ENCODE measurements at regions not wholly inside any gene's neighbourhood (a gene's known extent, or its start where the extent isn't known, plus 50 kb on each side); places are given as distances from the start of the nearest gene placed in this dataset.
A peak's percentile ranks its signal among the peaks of the same experiment; 100 is the strongest.

DNA sequence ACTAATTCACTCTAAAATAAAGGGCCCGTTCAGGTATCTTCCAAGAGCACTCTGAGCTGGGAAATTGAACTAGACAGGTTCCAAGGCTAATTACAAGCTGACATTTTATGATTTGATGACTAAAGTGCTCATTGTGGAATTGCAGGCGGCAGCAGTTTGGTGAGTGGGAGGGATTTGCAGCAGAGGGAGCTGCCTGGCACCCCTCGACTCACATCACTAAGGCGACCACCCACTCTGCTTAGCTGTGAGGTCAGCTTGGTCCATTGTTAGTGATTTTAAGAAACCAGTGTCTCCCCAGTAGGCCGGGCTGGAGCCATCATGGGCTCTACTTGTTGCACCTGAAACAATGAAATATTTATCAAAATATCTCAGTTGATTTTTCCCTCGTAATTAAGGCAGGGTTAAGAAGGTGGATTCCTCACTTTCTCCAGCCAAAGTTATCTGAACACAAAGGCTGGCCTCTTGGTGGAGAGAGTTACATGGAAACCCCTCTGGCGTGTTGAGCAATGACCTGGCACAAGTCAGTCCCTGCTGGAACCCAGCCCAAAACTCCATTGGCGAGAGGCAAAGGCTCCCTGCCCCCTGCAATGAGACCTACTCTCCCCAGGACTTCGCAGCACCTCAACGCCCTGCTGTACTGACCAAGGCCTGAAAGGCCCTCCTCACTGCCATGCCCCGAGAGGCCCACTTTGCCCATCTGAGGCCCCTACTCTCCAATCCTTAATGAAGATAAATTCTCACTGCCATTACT is 65.0 kb upstream of the ATP2B2 start:
- no peaks in the 10 kb centered on the region for H3K36me3 Mint-ChIP-seq (ENCODE audit: insufficient read depth)
- ATAC-seq (replicated peaks) (no peak), DNase-seq (no peak)
- no peak overlapping the region for H3K27ac Mint-ChIP-seq
- no peaks in the 10 kb centered on the region for H3K4me1 Mint-ChIP-seq (ENCODE audit: low read depth in 2 of 2)
- no peak overlapping the region for H3K4me3 Mint-ChIP-seq
- H3K27me3 Mint-ChIP-seq: peaks cover 42 to 70% of the 10 kb centered on the region in 2 donors
- H3K9me3 Mint-ChIP-seq: no peaks in the 10 kb centered on the region

DNA sequence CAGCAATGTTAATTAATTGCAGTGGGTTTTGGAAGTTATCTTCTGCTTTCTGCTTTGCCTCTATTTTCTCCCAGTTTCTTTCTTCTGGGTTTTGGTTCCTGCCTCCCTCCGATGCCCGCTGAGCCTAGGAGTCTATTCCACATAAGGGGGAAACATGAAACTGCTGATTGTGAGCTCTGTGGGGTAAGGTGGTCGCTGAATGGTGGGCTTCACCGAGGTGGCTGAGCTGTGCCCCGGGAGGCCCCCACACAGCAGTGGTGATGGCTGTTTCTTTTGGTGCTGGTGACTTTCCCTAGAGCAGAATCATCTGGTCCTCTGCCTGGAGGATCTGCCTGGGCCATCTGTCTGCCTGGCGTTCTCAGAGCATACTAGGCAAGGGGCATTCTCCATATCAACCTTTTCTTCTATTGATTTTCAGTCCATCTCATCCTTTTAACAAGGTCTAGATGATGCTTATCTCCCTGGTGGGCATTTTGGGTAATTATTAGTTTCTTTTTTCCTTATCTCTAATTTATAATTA is 68.8 kb upstream of the ATP2B2 start:
- no peak overlapping the region for H3K4me3 Mint-ChIP-seq
- DNase-seq (no peak), ATAC-seq (replicated peaks) (no peak)
- H3K9me3 Mint-ChIP-seq: no peaks in the 10 kb centered on the region
- peaks cover 30 to 47% of the 10 kb centered on the region in 2 donors for H3K27me3 Mint-ChIP-seq
- H3K4me1 Mint-ChIP-seq (ENCODE audit: low read depth in 2 of 2): no peaks in the 10 kb centered on the region
- H3K27ac Mint-ChIP-seq: no peak overlapping the region
- H3K36me3 Mint-ChIP-seq (ENCODE audit: insufficient read depth): no peaks in the 10 kb centered on the region

DNA sequence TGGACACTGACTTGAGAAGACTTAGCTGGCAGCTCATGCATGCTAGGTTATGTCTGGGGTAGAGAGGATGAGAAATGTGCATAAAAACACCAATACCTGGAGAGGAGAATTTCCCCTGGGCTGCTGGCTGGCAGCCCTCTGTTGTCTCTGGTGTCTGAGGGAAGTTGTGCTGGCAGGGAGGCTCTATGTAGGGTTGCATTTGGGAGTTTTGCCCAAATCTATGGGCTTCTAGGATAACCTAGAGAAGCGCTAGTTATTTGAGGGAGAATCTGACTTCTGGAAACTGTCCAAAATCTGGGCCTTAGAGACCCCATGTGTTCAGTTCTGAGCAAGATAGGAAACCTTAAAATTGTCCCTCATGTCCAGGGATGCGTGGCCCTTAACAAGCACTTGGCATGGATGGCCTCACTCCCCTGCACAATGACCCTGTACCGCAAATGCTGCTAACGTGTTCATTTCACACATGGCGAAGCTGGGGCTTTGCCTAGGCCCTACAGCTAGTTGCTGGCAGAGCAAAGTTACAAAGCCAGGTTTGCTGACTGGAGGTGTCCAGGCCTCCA is 70.3 kb upstream of the ATP2B2 start:
- H3K36me3 Mint-ChIP-seq (ENCODE audit: insufficient read depth): no peaks in the 10 kb centered on the region
- no peak overlapping the region for H3K27ac Mint-ChIP-seq
- DNase-seq (no peak), ATAC-seq (replicated peaks) (no peak)
- no peaks in the 10 kb centered on the region for H3K4me1 Mint-ChIP-seq (ENCODE audit: low read depth in 2 of 2)
- no peaks in the 10 kb centered on the region for H3K9me3 Mint-ChIP-seq
- no peak overlapping the region for H3K4me3 Mint-ChIP-seq
- H3K27me3 Mint-ChIP-seq: peaks cover 26 to 32% of the 10 kb centered on the region in 2 donors

DNA sequence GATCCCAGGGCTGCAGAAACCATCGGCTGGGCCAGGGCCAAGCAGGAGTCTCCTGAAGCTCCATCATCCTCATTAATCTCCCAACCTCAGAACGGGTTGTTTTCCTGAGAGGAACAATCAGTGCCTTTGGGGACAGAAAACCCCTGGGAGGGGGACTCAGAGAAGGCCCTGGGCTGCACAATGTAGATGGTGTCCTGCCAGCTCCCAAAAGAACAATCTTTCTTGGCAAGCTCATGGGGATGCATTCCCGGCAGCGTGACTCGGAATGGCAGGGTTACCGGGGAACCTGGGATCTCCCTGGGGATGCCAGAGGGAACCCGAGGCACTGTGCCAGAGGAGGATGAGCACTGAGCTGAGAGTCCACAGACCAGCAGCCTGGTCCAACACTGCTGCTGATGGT is 72.1 kb upstream of the ATP2B2 start:
- peaks cover 24 to 27% of the 10 kb centered on the region in 2 donors for H3K27me3 Mint-ChIP-seq
- H3K4me1 Mint-ChIP-seq (ENCODE audit: low read depth in 2 of 2): no peaks in the 10 kb centered on the region
- H3K9me3 Mint-ChIP-seq: no peaks in the 10 kb centered on the region
- no peaks in the 10 kb centered on the region for H3K36me3 Mint-ChIP-seq (ENCODE audit: insufficient read depth)
- ATAC-seq (replicated peaks) (no peak), DNase-seq (no peak)
- no peak overlapping the region for H3K27ac Mint-ChIP-seq
- H3K4me3 Mint-ChIP-seq: no peak overlapping the region

DNA sequence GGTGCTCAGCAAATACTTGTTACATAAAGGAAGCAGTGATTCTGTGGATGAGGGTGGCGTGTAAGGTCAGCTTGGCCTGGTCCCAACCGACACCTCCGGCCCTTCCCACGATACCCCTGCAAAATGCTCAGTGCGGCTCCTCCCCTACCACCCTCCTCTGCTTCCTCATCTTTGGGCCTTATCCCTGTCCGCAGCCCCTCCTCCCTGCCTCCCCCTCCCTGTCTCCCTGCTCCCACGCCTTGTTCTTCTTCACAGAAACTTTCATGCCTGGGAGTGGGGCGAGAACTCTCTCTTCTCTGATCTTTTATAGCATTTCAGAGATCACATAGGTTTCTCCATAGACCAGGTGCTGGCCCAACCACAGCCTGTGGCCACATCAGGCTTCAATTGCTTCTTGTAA is 75.0 kb upstream of the ATP2B2 start:
- Mint-ChIP-seq H3K4me3 (no peak overlapping the region), H3K27me3 (peaks cover 30% of the 10 kb centered on the region in 2 donors), H3K36me3 (ENCODE audit: insufficient read depth) (no peaks in the 10 kb centered on the region), H3K4me1 (ENCODE audit: low read depth in 2 of 2) (no peaks in the 10 kb centered on the region), H3K27ac (no peak overlapping the region), H3K9me3 (no peaks in the 10 kb centered on the region)
- ATAC-seq (replicated peaks) (no peak), DNase-seq (no peak)

DNA sequence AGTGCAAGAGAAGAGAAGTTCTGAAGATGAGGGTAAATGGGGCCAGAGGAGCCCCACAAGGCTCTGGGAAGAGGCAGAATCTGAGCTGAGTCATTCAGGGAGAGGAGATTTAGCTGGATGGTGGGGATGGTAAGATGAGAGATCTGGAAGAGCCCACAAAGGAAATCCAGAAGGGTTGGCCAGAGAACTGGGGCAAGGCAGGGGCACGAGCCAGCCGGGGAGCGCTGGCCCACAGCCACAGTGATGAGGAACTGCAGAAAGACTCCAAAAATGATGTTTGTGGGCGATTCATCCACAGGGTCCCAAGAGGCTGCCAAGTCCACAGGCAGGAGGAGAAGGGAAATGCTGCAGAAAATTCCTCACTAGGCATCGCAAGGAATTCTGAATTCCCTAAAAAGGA is 75.9 kb upstream of the ATP2B2 start:
- no peaks in the 10 kb centered on the region for H3K4me1 Mint-ChIP-seq (ENCODE audit: low read depth in 2 of 2)
- no peaks in the 10 kb centered on the region for H3K9me3 Mint-ChIP-seq
- H3K36me3 Mint-ChIP-seq (ENCODE audit: insufficient read depth): no peaks in the 10 kb centered on the region
- no peak for ATAC-seq (replicated peaks)
- DNase-seq: no peak
- H3K27me3 Mint-ChIP-seq: peaks cover 37 to 38% of the 10 kb centered on the region in 2 donors
- H3K4me3 Mint-ChIP-seq: no peak overlapping the region
- H3K27ac Mint-ChIP-seq: no peak overlapping the region

DNA sequence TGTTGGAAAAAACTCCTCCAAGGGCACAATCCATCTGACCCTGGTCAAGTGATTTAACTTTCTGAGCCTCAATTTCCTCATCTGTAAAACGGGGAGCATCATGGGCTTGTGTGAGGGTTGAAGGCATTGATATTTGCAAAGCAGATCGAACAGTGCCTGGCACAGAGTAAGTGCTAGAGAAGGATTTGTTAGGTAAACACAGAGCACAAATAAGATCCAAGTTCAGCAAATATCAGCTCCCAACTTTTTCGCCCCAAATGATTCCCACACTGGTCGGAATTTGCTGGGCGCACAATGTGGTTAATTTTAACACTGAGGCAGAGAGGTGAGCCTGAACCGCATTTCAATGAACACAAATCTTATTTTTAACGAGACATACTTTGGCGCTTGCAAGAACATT is 76.3 kb upstream of the ATP2B2 start:
- Mint-ChIP-seq H3K9me3 (no peaks in the 10 kb centered on the region), H3K27me3 (peaks cover 37 to 39% of the 10 kb centered on the region in 2 donors), H3K4me1 (ENCODE audit: low read depth in 2 of 2) (no peaks in the 10 kb centered on the region), H3K27ac (no peak overlapping the region), H3K36me3 (ENCODE audit: insufficient read depth) (no peaks in the 10 kb centered on the region), H3K4me3 (no peak overlapping the region)
- DNase-seq (no peak), ATAC-seq (replicated peaks) (no peak)

DNA sequence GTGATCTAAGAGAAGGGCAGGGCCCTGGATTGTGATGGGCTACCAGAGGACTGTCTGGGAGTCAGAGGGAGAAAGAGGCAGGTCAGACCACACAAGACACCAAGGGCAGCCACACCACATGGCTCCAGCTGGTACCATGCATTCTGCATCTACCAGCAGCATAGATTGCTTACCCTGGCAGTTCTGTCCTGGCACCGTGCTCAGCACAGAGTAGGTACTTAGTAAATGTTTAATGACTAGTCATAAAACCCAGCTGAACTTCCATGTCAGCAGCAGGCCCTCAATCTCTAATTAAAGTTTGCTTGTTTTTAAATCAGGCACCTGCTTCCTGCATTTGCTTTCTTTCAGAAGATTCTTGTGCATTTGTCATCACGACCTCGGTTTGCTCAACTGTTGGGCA is 77.3 kb upstream of the ATP2B2 start:
- no peaks in the 10 kb centered on the region for H3K4me1 Mint-ChIP-seq (ENCODE audit: low read depth in 2 of 2)
- H3K27me3 Mint-ChIP-seq: peaks cover 37 to 39% of the 10 kb centered on the region in 2 donors
- no peak overlapping the region for H3K4me3 Mint-ChIP-seq
- ATAC-seq (replicated peaks): no peak
- no peak for DNase-seq
- H3K27ac Mint-ChIP-seq: no peak overlapping the region
- no peaks in the 10 kb centered on the region for H3K36me3 Mint-ChIP-seq (ENCODE audit: insufficient read depth)
- H3K9me3 Mint-ChIP-seq: no peaks in the 10 kb centered on the region

DNA sequence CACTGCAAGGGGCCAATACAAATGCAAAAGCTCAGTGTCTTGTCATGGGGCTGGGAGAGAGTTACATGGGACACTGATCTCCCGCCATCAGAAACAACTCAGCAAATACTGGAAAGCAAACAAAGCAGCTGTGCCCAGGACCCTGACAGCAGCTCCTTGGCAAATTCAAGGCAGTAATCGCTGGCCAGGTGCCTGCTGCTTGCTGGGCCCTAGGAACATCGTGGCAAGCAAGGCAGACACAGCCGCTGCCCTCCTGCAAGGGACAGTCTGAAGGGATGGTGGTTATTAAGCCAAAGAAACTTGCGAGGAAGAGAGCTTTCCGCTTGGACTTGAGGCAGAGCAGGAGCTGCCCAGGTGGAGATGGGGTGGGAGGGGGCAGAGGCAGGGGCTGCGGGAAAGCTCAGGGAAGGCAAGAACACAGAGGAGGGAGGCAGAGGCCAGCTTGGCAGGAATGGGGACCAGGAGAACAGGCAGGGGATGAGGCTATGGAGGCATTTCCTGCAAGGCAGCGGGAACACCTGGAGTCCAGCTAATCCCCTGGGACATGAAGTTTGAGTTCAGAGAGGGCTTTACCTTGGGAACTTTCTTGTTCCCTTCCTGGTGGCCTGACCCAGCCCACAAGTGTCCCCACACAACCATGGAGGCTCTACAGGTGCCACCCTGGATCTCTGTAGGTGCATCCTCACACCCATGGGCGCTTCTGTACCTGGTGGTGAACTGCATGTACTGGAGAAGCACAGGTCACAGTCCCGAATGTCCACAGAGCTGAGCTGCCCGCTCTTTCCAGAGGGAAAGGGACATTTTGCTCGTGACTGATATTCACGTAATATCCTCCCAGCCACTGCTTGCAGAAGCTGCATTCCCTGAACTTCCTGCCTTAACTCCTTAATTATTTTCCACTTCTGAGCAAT is 78.7 kb upstream of the ATP2B2 start:
- ATAC-seq (replicated peaks) (no peak), DNase-seq (no peak)
- Mint-ChIP-seq H3K4me1 (ENCODE audit: low read depth in 2 of 2) (no peaks in the 10 kb centered on the region), H3K27me3 (peaks cover 42 to 51% of the 10 kb centered on the region in 2 donors), H3K4me3 (no peak overlapping the region), H3K36me3 (ENCODE audit: insufficient read depth) (no peaks in the 10 kb centered on the region), H3K27ac (no peak overlapping the region), H3K9me3 (no peaks in the 10 kb centered on the region)

DNA sequence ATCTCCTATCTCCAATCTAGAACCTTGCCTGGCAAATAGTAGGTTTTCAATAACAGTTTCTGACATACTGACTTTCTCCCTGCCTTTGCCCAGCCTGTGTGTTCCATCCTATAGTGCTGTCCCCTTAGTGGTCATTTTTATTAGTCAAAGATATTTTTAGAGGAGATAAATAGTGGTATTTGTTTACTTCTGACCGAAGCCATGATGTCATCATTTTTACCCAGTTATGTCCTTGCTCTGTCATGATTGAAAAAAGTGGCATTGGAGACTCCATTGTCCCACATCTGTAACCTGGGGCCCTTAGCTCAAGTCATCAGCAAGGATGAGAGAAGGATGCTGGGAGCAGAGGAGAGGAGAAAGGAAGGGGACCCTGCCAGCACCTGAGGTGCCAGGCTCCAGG is 80.6 kb upstream of the ATP2B2 start:
- Mint-ChIP-seq H3K36me3 (ENCODE audit: insufficient read depth) (no peaks in the 10 kb centered on the region), H3K27me3 (peaks cover 41 to 67% of the 10 kb centered on the region in 2 donors), H3K9me3 (no peaks in the 10 kb centered on the region), H3K4me3 (no peak overlapping the region), H3K4me1 (ENCODE audit: low read depth in 2 of 2) (no peaks in the 10 kb centered on the region), H3K27ac (no peak overlapping the region)
- ATAC-seq (replicated peaks): no peak
- DNase-seq: no peak

DNA sequence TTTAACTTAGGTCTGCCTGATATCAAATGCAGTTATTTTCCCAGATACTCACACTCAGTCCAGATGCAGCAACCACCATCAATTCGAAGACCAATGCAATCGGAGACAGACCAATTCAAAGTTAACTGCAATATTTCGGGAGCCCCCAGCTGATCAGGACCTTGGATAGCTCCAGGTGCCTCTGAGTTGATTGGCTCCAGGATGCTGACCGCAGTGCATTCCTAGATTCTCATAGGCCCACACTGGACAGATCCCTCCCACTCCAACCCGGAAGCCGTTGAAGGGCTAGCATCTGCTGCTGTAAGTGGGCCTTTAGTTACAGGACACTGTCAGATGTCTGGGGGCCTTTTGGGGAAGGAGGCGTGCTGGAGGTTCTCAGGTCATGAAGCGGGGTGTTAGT is 89.5 kb upstream of the ATP2B2 start:
- H3K4me1 Mint-ChIP-seq (ENCODE audit: low read depth in 2 of 2): no peaks in the 10 kb centered on the region
- H3K4me3 Mint-ChIP-seq: no peak overlapping the region
- H3K9me3 Mint-ChIP-seq: no peaks in the 10 kb centered on the region
- H3K36me3 Mint-ChIP-seq (ENCODE audit: insufficient read depth): peaks cover 2% of the 10 kb centered on the region
- H3K27ac Mint-ChIP-seq: no peak overlapping the region
- ATAC-seq (replicated peaks): peak; percentile 47
- peaks cover 28 to 84% of the 10 kb centered on the region in 2 donors for H3K27me3 Mint-ChIP-seq
- DNase-seq: peak; percentile 16 to 20 (median 18)

DNA sequence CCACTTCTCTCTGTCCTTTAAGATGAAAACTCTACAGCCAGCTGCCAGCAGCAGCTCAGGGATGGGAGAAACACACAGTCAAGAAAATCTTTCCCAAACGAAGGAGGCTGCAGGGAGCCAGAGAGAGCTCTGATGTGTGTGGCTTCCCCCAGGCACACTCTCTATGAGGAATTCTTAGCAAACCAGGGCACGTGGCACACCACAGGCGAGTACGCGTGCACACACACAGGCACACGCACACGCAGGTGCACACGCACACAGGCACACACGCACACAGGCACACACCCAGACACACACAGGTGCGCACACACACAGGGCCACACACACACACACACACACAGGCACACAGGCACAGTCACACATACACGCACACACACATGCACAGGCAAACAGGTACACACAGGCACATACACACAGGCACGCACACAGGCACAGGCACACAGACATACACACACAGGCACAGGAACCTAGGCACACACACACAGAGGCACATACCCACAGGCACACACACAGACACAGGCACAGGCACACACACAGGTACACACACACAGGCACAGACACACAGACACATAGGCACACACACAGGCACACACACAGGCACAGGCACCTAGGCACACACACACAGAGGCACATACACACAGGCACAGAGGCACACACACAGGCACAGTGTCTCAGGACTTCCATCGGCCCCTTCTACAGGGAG is 91.5 kb upstream of the ATP2B2 start:
- Mint-ChIP-seq H3K9me3 (no peaks in the 10 kb centered on the region), H3K4me1 (ENCODE audit: low read depth in 2 of 2) (peaks cover 0 to 2% of the 10 kb centered on the region in 2 donors), H3K36me3 (ENCODE audit: insufficient read depth) (peaks cover 2% of the 10 kb centered on the region), H3K4me3 (no peak overlapping the region), H3K27me3 (peaks cover 20 to 64% of the 10 kb centered on the region in 2 donors), H3K27ac (no peak overlapping the region)
- DNase-seq (no peak), ATAC-seq (replicated peaks) (no peak)

DNA sequence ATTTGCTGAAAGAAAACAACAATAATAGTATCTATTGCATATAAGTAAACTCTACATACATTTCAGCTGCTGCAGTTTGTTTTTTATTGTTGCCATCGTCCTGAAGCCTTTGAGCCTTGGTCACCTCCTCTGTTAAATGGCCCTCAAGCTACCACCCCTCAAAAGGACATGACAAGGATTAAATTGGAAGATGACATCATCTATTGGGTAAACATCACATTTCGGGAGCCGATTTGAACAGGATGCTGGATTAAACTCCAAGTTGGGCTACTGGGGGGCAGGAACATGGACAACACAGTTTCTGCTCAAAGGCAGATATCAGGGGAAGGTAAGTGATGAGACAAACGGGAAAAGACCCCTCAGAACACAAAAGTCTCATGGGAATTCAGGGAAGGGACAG is 92.3 kb upstream of the ATP2B2 start:
- Mint-ChIP-seq H3K27me3 (peaks cover 20 to 55% of the 10 kb centered on the region in 2 donors), H3K4me1 (ENCODE audit: low read depth in 2 of 2) (peaks cover 2 to 6% of the 10 kb centered on the region in 2 donors), H3K27ac (no peak overlapping the region), H3K36me3 (ENCODE audit: insufficient read depth) (no peaks in the 10 kb centered on the region), H3K4me3 (no peak overlapping the region), H3K9me3 (no peaks in the 10 kb centered on the region)
- ATAC-seq (replicated peaks): no peak
- DNase-seq: no peak
